Endodermal cell (in vitro differentiated cells): ENCODE measurements at regions not wholly inside any gene's neighbourhood (a gene's known extent, or its start where the extent isn't known, plus 50 kb on each side); places are given as distances from the start of the nearest gene placed in this dataset.
"Not testable (repeated sequence)": the region's sequence is repeated elsewhere in the genome, so short reads cannot be mapped to it uniquely, and the experiment has no call there.

Experiments used
- DNase-seq: peaks from one replicate; pipeline ENCODE4 v3.0.0-alpha.2; 2017
- H3K27ac ChIP-seq: 2 replicates; pipeline ENCODE4 v1.5.1; 2013; ENCODE audit warnings: mild to moderate bottlenecking, low read depth, low read length, moderate library complexity
- H3K27me3 ChIP-seq: 2 replicates; pipeline ENCODE4 v1.6.1; 2013; ENCODE audit warnings: mild to moderate bottlenecking, low read length, moderate library complexity; ENCODE audit not compliant: insufficient read depth, control insufficient read depth, poor library complexity, severe bottlenecking
- H3K36me3 ChIP-seq: 2 replicates; pipeline ENCODE4 v1.7.0; 2013; ENCODE audit warnings: mild to moderate bottlenecking, low read length, moderate library complexity; ENCODE audit not compliant: control insufficient read depth, insufficient read depth
- H3K4me1 ChIP-seq: one replicate; pipeline ENCODE4 v1.7.0; 2013; ENCODE audit warnings: low read length; ENCODE audit not compliant: control insufficient read depth, insufficient read depth
- H3K4me3 ChIP-seq: 2 replicates; pipeline ENCODE4 v1.5.1; 2013; ENCODE audit warnings: mild to moderate bottlenecking, low read length, moderate library complexity
- H3K9ac ChIP-seq: 2 replicates; pipeline ENCODE4 v1.6.1; 2013; ENCODE audit warnings: mild to moderate bottlenecking, low read length, moderate library complexity; ENCODE audit not compliant: poor library complexity, severe bottlenecking; ENCODE audit errors: extremely low read depth
- H3K9me3 ChIP-seq: 2 replicates; pipeline ENCODE4 v1.6.1; 2013; ENCODE audit warnings: mild to moderate bottlenecking, low read length, moderate library complexity; ENCODE audit not compliant: control insufficient read depth
- H3K27ac Mint-ChIP-seq: 2 replicates; pipeline ENCODE4 v1.8.0; 2020; ENCODE audit warnings: mixed read lengths
- H3K27me3 Mint-ChIP-seq: 2 replicates; pipeline ENCODE4 v1.8.0; 2021; ENCODE audit warnings: mild to moderate bottlenecking, mixed read lengths; ENCODE audit not compliant: insufficient read depth
- H3K36me3 Mint-ChIP-seq: 2 replicates; pipeline ENCODE4 v1.8.0; 2020; ENCODE audit warnings: low read depth, mixed read lengths
- H3K4me1 Mint-ChIP-seq: 2 replicates; pipeline ENCODE4 v1.8.0; 2020; ENCODE audit warnings: mixed read lengths
- H3K4me3 Mint-ChIP-seq: 2 replicates; pipeline ENCODE4 v1.8.0; 2020; ENCODE audit warnings: mild to moderate bottlenecking, moderate library complexity, mixed read lengths
- H3K9me3 Mint-ChIP-seq: 2 replicates; pipeline ENCODE4 v1.8.0; 2020; ENCODE audit warnings: mild to moderate bottlenecking, mixed read lengths
- whole genome bisulfite sequencing, 2 experiments: methylation state at CpG; one replicate each; pipeline versions ENCODE4 v1.1.5 to v1.1.7; 2013; ENCODE audit warnings: missing lambda C conversion rate in 2 of 2, mixed read lengths in 1 of 2; ENCODE audit not compliant: insufficient coverage in 1 of 2, insufficient read length in 1 of 2; 5-methylcytosine and 5-hydroxymethylcytosine counted together
- TF ChIP-seq, protein P1 (sequence below): fragments of 200-600 bp; sonication (generic); conservative IDR thresholded peaks from 2 replicates; pipeline ENCODE4 v1.5.0; 2021; ENCODE audit warnings: antibody characterized with exemption, mild to moderate bottlenecking

GRCh38 chr10:106025208-106025811 is 1139.2 kb downstream of the SORCS1 start:
- no peaks in the 10 kb centered on the region for H3K27me3 ChIP-seq
- DNase-seq, result no peak
- peaks cover 32% of the 10 kb centered on the region for H3K4me1 Mint-ChIP-seq

GRCh38 chr10:106023329-106023728 is 1141.2 kb downstream of the SORCS1 start:
- no peak overlapping the region for H3K9ac ChIP-seq
- Mint-ChIP-seq H3K4me1 (peaks cover 32% of the 10 kb centered on the region), H3K36me3 (no peaks in the 10 kb centered on the region), H3K27me3 (peaks cover 2% of the 10 kb centered on the region), H3K27ac (no peak overlapping the region), H3K4me3 (no peak overlapping the region), H3K9me3 (peaks cover 5% of the 10 kb centered on the region)
- peaks cover 11% of the 10 kb centered on the region for H3K4me1 ChIP-seq
- 90 to 91% methylated on average over 3 of the region's 3 CpGs for WGBS, 2 experiments
- no peak for DNase-seq
- TF ChIP-seq, protein P1, sequence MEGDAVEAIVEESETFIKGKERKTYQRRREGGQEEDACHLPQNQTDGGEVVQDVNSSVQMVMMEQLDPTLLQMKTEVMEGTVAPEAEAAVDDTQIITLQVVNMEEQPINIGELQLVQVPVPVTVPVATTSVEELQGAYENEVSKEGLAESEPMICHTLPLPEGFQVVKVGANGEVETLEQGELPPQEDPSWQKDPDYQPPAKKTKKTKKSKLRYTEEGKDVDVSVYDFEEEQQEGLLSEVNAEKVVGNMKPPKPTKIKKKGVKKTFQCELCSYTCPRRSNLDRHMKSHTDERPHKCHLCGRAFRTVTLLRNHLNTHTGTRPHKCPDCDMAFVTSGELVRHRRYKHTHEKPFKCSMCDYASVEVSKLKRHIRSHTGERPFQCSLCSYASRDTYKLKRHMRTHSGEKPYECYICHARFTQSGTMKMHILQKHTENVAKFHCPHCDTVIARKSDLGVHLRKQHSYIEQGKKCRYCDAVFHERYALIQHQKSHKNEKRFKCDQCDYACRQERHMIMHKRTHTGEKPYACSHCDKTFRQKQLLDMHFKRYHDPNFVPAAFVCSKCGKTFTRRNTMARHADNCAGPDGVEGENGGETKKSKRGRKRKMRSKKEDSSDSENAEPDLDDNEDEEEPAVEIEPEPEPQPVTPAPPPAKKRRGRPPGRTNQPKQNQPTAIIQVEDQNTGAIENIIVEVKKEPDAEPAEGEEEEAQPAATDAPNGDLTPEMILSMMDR, result no peak
- H3K36me3 ChIP-seq, result no peaks in the 10 kb centered on the region
- no peak overlapping the region for H3K4me3 ChIP-seq
- no peaks in the 10 kb centered on the region for H3K27me3 ChIP-seq
- H3K27ac ChIP-seq, result no peak overlapping the region
- H3K9me3 ChIP-seq, result no peaks in the 10 kb centered on the region

More at GRCh38 chr10:106025208-106025811, 1139.2 kb downstream of the SORCS1 start:
- Mint-ChIP-seq H3K27me3 (peaks cover 2% of the 10 kb centered on the region), H3K27ac (no peak overlapping the region), H3K9me3 (peaks cover 5% of the 10 kb centered on the region), H3K4me3 (no peak overlapping the region), H3K36me3 (no peaks in the 10 kb centered on the region)
- Histone ChIP-seq H3K4me1 (peaks cover 11% of the 10 kb centered on the region), H3K9ac (no peak overlapping the region), H3K36me3 (no peaks in the 10 kb centered on the region), H3K4me3 (no peak overlapping the region), H3K9me3 (no peaks in the 10 kb centered on the region), H3K27ac (no peak overlapping the region)
- TF ChIP-seq, protein P1, result no peak

- H3K9me3 ChIP-seq, H3K4me3 Mint-ChIP-seq, H3K27ac ChIP-seq, H3K9ac ChIP-seq, H3K4me1 ChIP-seq, H3K27ac Mint-ChIP-seq, H3K27me3 Mint-ChIP-seq, H3K27me3 ChIP-seq, DNase-seq, H3K36me3 Mint-ChIP-seq, H3K36me3 ChIP-seq, H3K4me3 ChIP-seq, H3K9me3 Mint-ChIP-seq: not testable (repeated sequence)
- WGBS, 2 experiments, result 79 to 100% methylated on average over 3 to 6 of the region's 6 CpGs
- peaks cover 32% of the 10 kb centered on the region for H3K4me1 Mint-ChIP-seq
Measured at GRCh38 chr10:106019559-106019958, 1144.9 kb downstream of the SORCS1 start.

DNA sequence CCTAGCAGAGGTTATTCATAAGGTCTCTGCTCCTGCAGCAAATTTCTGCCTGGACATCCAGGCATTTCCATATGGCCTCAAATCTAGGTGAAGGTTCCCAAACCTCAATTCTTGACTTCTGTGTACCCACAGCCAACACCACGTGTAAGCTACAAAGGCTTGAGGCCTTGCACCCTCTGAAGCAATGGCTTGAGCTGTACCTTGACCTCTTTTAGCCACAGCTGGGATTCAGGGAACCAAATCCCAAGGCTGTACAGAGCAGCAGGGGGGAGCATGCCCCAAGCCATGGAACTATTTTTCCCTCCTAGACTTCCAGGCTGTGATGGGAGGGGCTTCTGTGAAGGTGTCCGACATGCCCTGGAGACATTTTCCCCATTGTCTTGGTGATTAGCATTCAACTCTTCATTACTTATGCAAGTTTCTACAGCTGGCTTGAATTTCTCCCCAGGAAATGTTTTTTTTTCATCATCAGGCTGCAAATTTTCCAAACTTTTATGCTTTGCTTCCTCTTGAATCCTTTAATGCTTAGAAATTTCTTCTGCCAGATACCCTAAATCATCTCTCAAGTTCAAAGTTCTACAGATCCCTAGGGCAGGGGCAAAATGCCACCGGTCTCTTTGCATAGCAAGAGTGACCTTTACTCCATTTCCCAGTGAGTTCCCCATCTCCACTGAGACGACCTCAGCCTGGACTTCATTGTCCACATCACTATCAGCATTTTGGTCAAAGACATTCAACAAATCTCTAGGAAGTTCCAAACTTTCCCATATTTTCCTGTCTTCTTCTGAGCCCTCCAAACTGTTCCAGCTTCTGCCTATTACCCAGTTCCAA is 1148.9 kb downstream of the SORCS1 start:
- not testable (repeated sequence) for H3K9me3 Mint-ChIP-seq, H3K27ac ChIP-seq, H3K27me3 ChIP-seq, H3K36me3 ChIP-seq, H3K27ac Mint-ChIP-seq, H3K9me3 ChIP-seq, H3K4me1 ChIP-seq, H3K9ac ChIP-seq, H3K4me3 Mint-ChIP-seq, H3K36me3 Mint-ChIP-seq, H3K27me3 Mint-ChIP-seq, DNase-seq, H3K4me3 ChIP-seq
- 81 to 82% methylated on average over 4 of the region's 4 CpGs for WGBS, 2 experiments
- H3K4me1 Mint-ChIP-seq, result peaks cover 12% of the 10 kb centered on the region
